CD4-positive, alpha-beta T cell (primary cell): ENCODE measurements at regions not wholly inside any gene's neighbourhood (a gene's known extent, or its start where the extent isn't known, plus 50 kb on each side); places are given as distances from the start of the nearest gene placed in this dataset.

Experiments used
- ATAC-seq: fragments of 200-7000 bp; cut with Tn5 transposase; one replicate; pipeline ENCODE4 v1.10.0; 2022; ENCODE audit warnings: mild to moderate bottlenecking; ENCODE audit not compliant: poor library complexity
- CTCF ChIA-PET: fragments of 350-600 bp; sonication (Branson Sonifier 250); formaldehyde crosslinking; loops from one replicate; lab custom pipeline; 2021; ENCODE audit warnings: antibody characterized with exemption, inconsistent platforms; lab: Charles Lee
- POLR2A ChIA-PET: fragments of 350-600 bp; sonication (Branson Sonifier 250); formaldehyde crosslinking; loops from one replicate; lab custom pipeline; 2021; ENCODE audit warnings: antibody characterized with exemption, inconsistent platforms; lab: Charles Lee
- DNase-seq, 14 experiments: peaks; one replicate each; pipeline ENCODE4 v3.0.0-alpha.2; 2013 to 2020; ENCODE audit warnings: mixed read lengths in 2 of 14
- H3K27ac ChIP-seq, 2 donors: one replicate each; pipeline versions ENCODE4 v1.5.1 to v1.7.0; 2013; ENCODE audit warnings: low read length in 2 of 2, low read depth in 1 of 2, mild to moderate bottlenecking in 1 of 2
- H3K27me3 ChIP-seq, 2 experiments: 1 replicate in 1 of 2; 2 replicates in 1 of 2; pipeline versions ENCODE4 v1.6.1 to v1.7.0; 2013; ENCODE audit warnings: low read length in 2 of 2, control low read depth in 1 of 2, mild to moderate bottlenecking in 1 of 2, moderate library complexity in 1 of 2; ENCODE audit not compliant: insufficient read depth in 2 of 2, control insufficient read depth in 1 of 2
- H3K36me3 ChIP-seq: one replicate; pipeline ENCODE4 v1.6.1; 2013; ENCODE audit warnings: low read length, control low read depth; ENCODE audit not compliant: insufficient read depth
- H3K4me1 ChIP-seq: one replicate; pipeline ENCODE4 v1.6.1; 2013; ENCODE audit warnings: low read length, control low read depth; ENCODE audit not compliant: insufficient read depth
- H3K4me3 ChIP-seq: one replicate; pipeline ENCODE4 v1.5.1; 2013; ENCODE audit warnings: mild to moderate bottlenecking, low read length, moderate library complexity
- H3K9me3 ChIP-seq, 2 experiments: 1 replicate in 1 of 2; 2 replicates in 1 of 2; pipeline versions ENCODE4 v1.6.1 to v1.7.0; 2013; ENCODE audit warnings: low read length in 2 of 2, mild to moderate bottlenecking in 2 of 2, control low read depth in 1 of 2, moderate library complexity in 1 of 2; ENCODE audit not compliant: control insufficient read depth in 1 of 2, insufficient read depth in 1 of 2
- H3K27ac Mint-ChIP-seq: one replicate; pipeline ENCODE4 v1.8.0; 2020; ENCODE audit warnings: mixed read lengths
- H3K27me3 Mint-ChIP-seq: one replicate; pipeline ENCODE4 v1.8.0; 2021; ENCODE audit warnings: mixed read lengths
- H3K36me3 Mint-ChIP-seq: one replicate; pipeline ENCODE4 v1.8.0; 2021; ENCODE audit warnings: low read depth, mixed read lengths
- H3K4me1 Mint-ChIP-seq: one replicate; pipeline ENCODE4 v1.8.0; 2021; ENCODE audit warnings: low read depth, mixed read lengths
- H3K4me3 Mint-ChIP-seq: one replicate; pipeline ENCODE4 v1.8.0; 2020; ENCODE audit warnings: mild to moderate bottlenecking, mixed read lengths
- H3K9me3 Mint-ChIP-seq: one replicate; pipeline ENCODE4 v1.8.0; 2020; ENCODE audit warnings: mixed read lengths
- intact Hi-C, 2 experiments: fragments of 100-400 bp; cut with DNase I in 1 of 2; cut with micrococcal nuclease in 1 of 2; formaldehyde crosslinking; loops; one replicate each; pipeline versions ENCODE4 v1.15.1 to v1.9.0; 2023 to 2025; cut with DNase I, micrococcal nuclease
- TF ChIP-seq, protein P1 (sequence below): fragments of 200-600 bp; IDR thresholded peaks from one replicate; pipeline ENCODE4 v1.8.0; 2022; ENCODE audit warnings: antibody characterized with exemption, mild to moderate bottlenecking

DNA sequence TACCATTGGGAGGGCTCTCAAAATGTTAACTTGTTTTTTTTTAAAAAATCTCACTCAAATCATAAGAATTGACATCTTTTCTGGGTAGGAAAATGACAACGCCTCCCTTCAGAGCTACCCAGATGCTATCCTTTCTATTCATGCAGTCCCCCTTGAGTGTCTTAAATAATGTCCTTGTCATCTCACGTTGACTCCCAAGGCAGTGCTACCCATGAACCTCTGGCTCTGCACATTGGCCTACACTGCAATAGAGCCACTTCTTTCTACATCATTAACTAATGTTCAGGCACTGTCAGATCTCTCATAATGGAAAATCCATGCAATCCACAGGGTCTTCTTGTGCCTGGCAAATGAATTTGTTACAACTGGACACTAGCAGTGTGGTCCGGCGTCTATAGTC is 569.8 kb upstream of the ZFHX3 start:
- TF ChIP-seq, protein P1, sequence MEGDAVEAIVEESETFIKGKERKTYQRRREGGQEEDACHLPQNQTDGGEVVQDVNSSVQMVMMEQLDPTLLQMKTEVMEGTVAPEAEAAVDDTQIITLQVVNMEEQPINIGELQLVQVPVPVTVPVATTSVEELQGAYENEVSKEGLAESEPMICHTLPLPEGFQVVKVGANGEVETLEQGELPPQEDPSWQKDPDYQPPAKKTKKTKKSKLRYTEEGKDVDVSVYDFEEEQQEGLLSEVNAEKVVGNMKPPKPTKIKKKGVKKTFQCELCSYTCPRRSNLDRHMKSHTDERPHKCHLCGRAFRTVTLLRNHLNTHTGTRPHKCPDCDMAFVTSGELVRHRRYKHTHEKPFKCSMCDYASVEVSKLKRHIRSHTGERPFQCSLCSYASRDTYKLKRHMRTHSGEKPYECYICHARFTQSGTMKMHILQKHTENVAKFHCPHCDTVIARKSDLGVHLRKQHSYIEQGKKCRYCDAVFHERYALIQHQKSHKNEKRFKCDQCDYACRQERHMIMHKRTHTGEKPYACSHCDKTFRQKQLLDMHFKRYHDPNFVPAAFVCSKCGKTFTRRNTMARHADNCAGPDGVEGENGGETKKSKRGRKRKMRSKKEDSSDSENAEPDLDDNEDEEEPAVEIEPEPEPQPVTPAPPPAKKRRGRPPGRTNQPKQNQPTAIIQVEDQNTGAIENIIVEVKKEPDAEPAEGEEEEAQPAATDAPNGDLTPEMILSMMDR = no peak
- H3K27ac ChIP-seq = no peak overlapping the region
- Mint-ChIP-seq H3K27ac (no peak overlapping the region), H3K9me3 (peaks cover 5% of the 10 kb centered on the region), H3K36me3 (no peaks in the 10 kb centered on the region), H3K27me3 (peaks cover 15% of the 10 kb centered on the region), H3K4me1 (no peaks in the 10 kb centered on the region), H3K4me3 (no peak overlapping the region)
- ATAC-seq = no peak
- intact Hi-C loops = no loop called here
- H3K36me3 ChIP-seq = no peaks in the 10 kb centered on the region
- POLR2A ChIA-PET = no interaction called here
- peaks cover 0 to 14% of the 10 kb centered on the region in 2 experiments for H3K9me3 ChIP-seq
- no peaks in the 10 kb centered on the region for H3K4me1 ChIP-seq
- DNase-seq = no peak
- H3K27me3 ChIP-seq = no peaks in the 10 kb centered on the region
- no peak overlapping the region for H3K4me3 ChIP-seq
- CTCF ChIA-PET = no interaction called here

DNA sequence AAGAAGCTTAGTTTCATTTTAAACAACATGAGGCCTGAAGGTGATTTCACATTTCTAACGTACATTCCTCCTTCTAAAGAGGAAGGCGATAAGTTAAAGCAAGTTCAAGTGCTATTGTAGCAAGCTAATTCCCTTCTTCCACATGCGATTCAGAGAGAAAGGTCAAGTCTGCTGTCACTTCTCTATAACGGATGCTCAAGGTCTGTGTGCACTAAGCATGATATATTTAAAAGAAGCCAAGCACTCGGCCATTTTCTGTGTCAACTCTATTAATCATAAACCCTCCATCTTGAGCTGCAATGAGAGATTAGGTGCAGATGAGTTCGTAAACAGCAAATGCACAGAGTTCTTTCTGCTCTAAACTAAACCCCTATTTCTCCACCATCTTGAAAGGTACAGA is 568.8 kb upstream of the ZFHX3 start:
- ATAC-seq (no peak), DNase-seq (no peak)
- no peaks in the 10 kb centered on the region for H3K4me1 Mint-ChIP-seq
- H3K9me3 Mint-ChIP-seq = peaks cover 5% of the 10 kb centered on the region
- no peak overlapping the region for H3K27ac Mint-ChIP-seq
- H3K4me3 Mint-ChIP-seq = no peak overlapping the region
- no peak overlapping the region for H3K27ac ChIP-seq
- intact Hi-C loops = no loop called here
- H3K4me1 ChIP-seq = no peaks in the 10 kb centered on the region
- no peaks in the 10 kb centered on the region for H3K36me3 Mint-ChIP-seq
- peaks cover 0 to 7% of the 10 kb centered on the region in 2 experiments for H3K9me3 ChIP-seq
- POLR2A ChIA-PET = no interaction called here
- no peaks in the 10 kb centered on the region for H3K36me3 ChIP-seq
- no peaks in the 10 kb centered on the region for H3K27me3 ChIP-seq
- CTCF ChIA-PET = no interaction called here
- TF ChIP-seq, protein P1 = no peak
- H3K27me3 Mint-ChIP-seq = peaks cover 15% of the 10 kb centered on the region
- no peak overlapping the region for H3K4me3 ChIP-seq

DNA sequence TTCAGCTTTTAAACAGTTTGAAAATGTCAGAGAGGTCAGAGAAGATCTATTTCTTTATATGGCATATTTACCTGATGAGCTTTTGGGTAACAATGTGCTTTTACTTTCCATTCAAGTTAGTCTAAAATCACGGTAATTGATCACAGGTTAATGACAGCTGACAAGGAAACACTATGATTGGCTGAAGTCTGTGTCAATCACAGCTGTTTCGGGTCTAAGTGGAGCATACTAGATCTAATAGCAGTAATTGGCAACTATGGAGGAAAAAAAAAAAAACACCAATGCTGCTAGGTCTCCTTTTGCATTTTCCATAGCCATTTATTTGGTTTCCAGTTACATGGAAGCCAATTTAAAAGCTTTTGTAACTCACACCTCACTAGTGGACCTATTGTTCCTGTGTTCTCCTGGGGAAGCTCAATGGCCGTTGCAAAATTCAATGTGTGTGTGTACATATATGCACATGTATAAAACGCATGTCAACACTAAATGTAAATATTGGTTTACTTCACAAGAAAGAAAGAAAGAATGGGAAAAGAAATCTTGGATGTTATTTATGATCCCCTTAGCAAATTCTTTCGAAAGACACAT is 568.3 kb upstream of the ZFHX3 start:
- Mint-ChIP-seq H3K9me3 (peaks cover 5% of the 10 kb centered on the region), H3K27me3 (peaks cover 15% of the 10 kb centered on the region), H3K4me3 (no peak overlapping the region), H3K36me3 (no peaks in the 10 kb centered on the region), H3K4me1 (no peaks in the 10 kb centered on the region), H3K27ac (no peak overlapping the region)
- CTCF ChIA-PET = no interaction called here
- H3K4me1 ChIP-seq = no peaks in the 10 kb centered on the region
- intact Hi-C loops = no loop called here
- H3K36me3 ChIP-seq = no peaks in the 10 kb centered on the region
- DNase-seq (no peak), ATAC-seq (no peak)
- no peaks in the 10 kb centered on the region for H3K27me3 ChIP-seq
- H3K9me3 ChIP-seq = peaks cover 0 to 7% of the 10 kb centered on the region in 2 experiments
- POLR2A ChIA-PET = no interaction called here
- TF ChIP-seq, protein P1 = no peak
- H3K4me3 ChIP-seq = no peak overlapping the region
- H3K27ac ChIP-seq = no peak overlapping the region
